ENCODE measurements at regions not wholly inside any gene's neighbourhood (a gene's known extent, or its start where the extent isn't known, plus 50 kb on each side); places are given as distances from the start of the nearest gene placed in this dataset.

DNA sequence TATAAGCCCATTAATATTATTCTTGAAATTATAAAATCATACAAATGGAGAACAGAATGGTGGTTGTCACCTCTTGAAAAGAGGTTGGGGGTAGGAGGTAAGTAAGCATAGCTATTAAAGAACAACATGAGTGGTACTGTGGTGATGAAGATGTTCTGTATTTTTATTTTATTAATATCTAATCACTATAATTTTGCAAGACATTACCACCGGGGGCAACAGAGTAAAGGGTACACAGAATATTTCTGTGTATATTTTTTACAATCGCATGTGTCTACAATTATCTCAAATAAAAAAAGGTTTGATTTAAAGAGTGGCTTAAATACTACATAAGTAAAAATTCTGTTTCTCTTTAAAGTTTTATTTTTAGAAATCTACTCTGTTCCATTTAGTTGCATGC, 557.8 kb downstream of the NXPH1 start:
- H3K4me1 ChIP-seq, result no peaks in the 10 kb centered on the region
- no peak for DNase-seq
- intact Hi-C loops (cut with DNase I; ENCODE audit: low total_unique reads), result no loop called here
- H3K9me3 ChIP-seq, result no peaks in the 10 kb centered on the region
- no peak overlapping the region for H3K4me3 ChIP-seq
- 87 to 94% (median 88%) methylated on average over 2 of the region's 2 CpGs for WGBS, 5 donors
- no peaks in the 10 kb centered on the region for H3K36me3 ChIP-seq
- TF ChIP-seq EP300 (IDR thresholded peaks at IDR 0.05) (no peak), POLR2A (IDR thresholded peaks at IDR 0.05) (no peak), POLR2AphosphoS5 (IDR thresholded peaks at IDR 0.05) (no peak)
- TF ChIP-seq, protein P1, sequence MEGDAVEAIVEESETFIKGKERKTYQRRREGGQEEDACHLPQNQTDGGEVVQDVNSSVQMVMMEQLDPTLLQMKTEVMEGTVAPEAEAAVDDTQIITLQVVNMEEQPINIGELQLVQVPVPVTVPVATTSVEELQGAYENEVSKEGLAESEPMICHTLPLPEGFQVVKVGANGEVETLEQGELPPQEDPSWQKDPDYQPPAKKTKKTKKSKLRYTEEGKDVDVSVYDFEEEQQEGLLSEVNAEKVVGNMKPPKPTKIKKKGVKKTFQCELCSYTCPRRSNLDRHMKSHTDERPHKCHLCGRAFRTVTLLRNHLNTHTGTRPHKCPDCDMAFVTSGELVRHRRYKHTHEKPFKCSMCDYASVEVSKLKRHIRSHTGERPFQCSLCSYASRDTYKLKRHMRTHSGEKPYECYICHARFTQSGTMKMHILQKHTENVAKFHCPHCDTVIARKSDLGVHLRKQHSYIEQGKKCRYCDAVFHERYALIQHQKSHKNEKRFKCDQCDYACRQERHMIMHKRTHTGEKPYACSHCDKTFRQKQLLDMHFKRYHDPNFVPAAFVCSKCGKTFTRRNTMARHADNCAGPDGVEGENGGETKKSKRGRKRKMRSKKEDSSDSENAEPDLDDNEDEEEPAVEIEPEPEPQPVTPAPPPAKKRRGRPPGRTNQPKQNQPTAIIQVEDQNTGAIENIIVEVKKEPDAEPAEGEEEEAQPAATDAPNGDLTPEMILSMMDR (IDR thresholded peaks at IDR 0.05), result no peak
- H3K27ac ChIP-seq, result no peak overlapping the region
- H3K27me3 ChIP-seq, result no peaks in the 10 kb centered on the region

- no peak overlapping the region for H3K27ac ChIP-seq
- 27 to 52% (median 40%) methylated on average over 7 of the region's 7 CpGs for WGBS, 5 donors
- intact Hi-C loops (cut with DNase I; ENCODE audit: low total_unique reads), result no loop called here
- DNase-seq, result peak in 1 of 2 donors; percentile 7
- no peaks in the 10 kb centered on the region for H3K4me1 ChIP-seq
- H3K9me3 ChIP-seq, result no peaks in the 10 kb centered on the region
- no peaks in the 10 kb centered on the region for H3K36me3 ChIP-seq
- no peak overlapping the region for H3K4me3 ChIP-seq
- no peaks in the 10 kb centered on the region for H3K27me3 ChIP-seq
- TF ChIP-seq EP300 (IDR thresholded peaks at IDR 0.05) (no peak), POLR2A (IDR thresholded peaks at IDR 0.05) (no peak), POLR2AphosphoS5 (IDR thresholded peaks at IDR 0.05) (no peak)
- TF ChIP-seq, protein P1 (IDR thresholded peaks at IDR 0.05), result no peak
Observed at GRCh38 chr7:8998762-8999161, 565.4 kb downstream of the NXPH1 start.

DNA sequence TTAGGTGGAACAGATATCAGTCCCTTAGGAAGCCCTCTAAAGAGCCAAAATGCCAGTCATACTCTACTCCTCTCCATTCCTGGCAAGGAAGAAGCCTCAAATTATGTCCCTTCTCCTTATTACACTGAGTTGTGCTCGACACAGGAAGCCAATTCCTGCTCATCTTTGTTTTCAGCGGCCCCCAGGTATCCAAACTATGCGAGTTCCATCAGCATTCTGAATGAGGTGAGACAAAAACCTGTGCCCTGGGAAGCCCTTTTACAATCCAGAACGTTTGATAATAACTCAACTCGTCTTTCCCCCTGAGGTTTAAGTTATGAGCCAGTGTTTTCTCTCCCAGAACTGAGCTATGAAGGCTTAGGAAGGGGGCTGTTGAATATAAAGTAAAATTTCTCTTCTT, 580.5 kb downstream of the NXPH1 start:
- DNase-seq, result no peak
- 22 to 35% (median 29%) methylated on average over 5 of the region's 5 CpGs for WGBS, 5 donors
- Histone ChIP-seq H3K9me3 (peaks cover 0 to 4% (median 0%) of the 10 kb centered on the region in 4 donors), H3K27me3 (no peaks in the 10 kb centered on the region), H3K4me3 (no peak overlapping the region), H3K36me3 (no peaks in the 10 kb centered on the region), H3K4me1 (no peaks in the 10 kb centered on the region), H3K27ac (no peak overlapping the region)
- TF ChIP-seq, protein P1 (IDR thresholded peaks at IDR 0.05), result no peak
- TF ChIP-seq POLR2AphosphoS5 (IDR thresholded peaks at IDR 0.05) (no peak), POLR2A (IDR thresholded peaks at IDR 0.05) (no peak)
- intact Hi-C loops (cut with DNase I; ENCODE audit: low total_unique reads), result no loop called here

DNA sequence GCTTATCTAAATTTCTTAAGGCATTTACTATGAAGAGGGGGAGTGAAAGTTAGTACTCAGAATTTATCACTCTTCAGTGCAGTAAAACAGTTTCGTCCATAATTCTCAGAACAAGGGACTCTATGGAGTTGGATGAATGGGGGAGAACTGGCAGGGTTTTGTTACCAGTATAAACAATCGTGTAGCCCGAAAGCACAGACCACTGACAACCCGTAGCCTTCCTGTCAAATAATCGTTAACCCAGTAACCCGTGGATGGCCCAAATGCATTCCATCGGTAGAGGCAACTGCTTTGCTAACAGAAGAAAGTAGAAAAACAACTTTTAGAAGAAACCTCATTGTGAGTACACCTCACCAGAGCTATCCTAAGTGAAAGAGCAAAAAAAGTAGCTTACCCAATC, 583.9 kb downstream of the NXPH1 start:
- TF ChIP-seq EP300 (IDR thresholded peaks at IDR 0.05), result no peak
- TF ChIP-seq, protein P1 (IDR thresholded peaks at IDR 0.05), result no peak
- TF ChIP-seq POLR2A (IDR thresholded peaks at IDR 0.05), result no peak
- TF ChIP-seq POLR2AphosphoS5 (IDR thresholded peaks at IDR 0.05), result no peak
- WGBS, 5 donors, result 71 to 87% (median 77%) methylated on average over 7 of the region's 7 CpGs
- no peaks in the 10 kb centered on the region for H3K4me1 ChIP-seq
- DNase-seq, result no peak
- intact Hi-C loops (cut with DNase I; ENCODE audit: low total_unique reads), result no loop called here
- H3K4me3 ChIP-seq, result no peak overlapping the region
- H3K9me3 ChIP-seq, result peaks cover 0 to 4% (median 0%) of the 10 kb centered on the region in 4 donors
- no peak overlapping the region for H3K27ac ChIP-seq
- H3K27me3 ChIP-seq, result no peaks in the 10 kb centered on the region
- H3K36me3 ChIP-seq, result no peaks in the 10 kb centered on the region
